A673 (cell line): ENCODE measurements at regions not wholly inside any gene's neighbourhood (a gene's known extent, or its start where the extent isn't known, plus 50 kb on each side); places are given as distances from the start of the nearest gene placed in this dataset.

Experiments
- BruUV-seq: library from RNA; stranded (reverse); fragments of 400-500 nt; replicated peaks from 2 replicates; lab custom pipeline; 2021; lab: Mats Ljungman, UMichigan
- CTCF ChIA-PET: fragments of 300-600 bp; sonication (Branson Sonifier 250); formaldehyde crosslinking; loops from one replicate; lab custom pipeline; 2022; ENCODE audit warnings: antibody characterized with exemption; lab: Charles Lee
- POLR2A ChIA-PET: fragments of 300-600 bp; sonication (Branson Sonifier 250); formaldehyde crosslinking; loops from one replicate; lab custom pipeline; 2022; ENCODE audit warnings: antibody characterized with exemption; ENCODE audit not compliant: low non-redundant PET; lab: Charles Lee
- DNase-seq: peaks from one replicate; pipeline ENCODE4 v3.0.0-alpha.2; 2015; ENCODE audit warnings: low spot score
- H3K27ac ChIP-seq: fragments of 200-600 bp; sonication (generic); 2 replicates; pipeline ENCODE4 v1.5.1; 2016; ENCODE audit warnings: mixed run types, low read depth, mild to moderate bottlenecking, mixed read lengths, antibody characterized with exemption, low read length; ENCODE audit not compliant: poor library complexity, severe bottlenecking
- H3K27me3 ChIP-seq: fragments of 200-600 bp; sonication (generic); replicated peaks from 2 replicates; pipeline ENCODE4 v1.6.1; 2017; ENCODE audit warnings: mixed run types, low read depth, mild to moderate bottlenecking, mixed read lengths, antibody characterized with exemption, low read length; ENCODE audit not compliant: insufficient read depth, poor library complexity
- H3K36me3 ChIP-seq: fragments of 200-600 bp; sonication (generic); 2 replicates; pipeline ENCODE4 v1.6.1; 2016; ENCODE audit warnings: mixed run types, mild to moderate bottlenecking, mixed read lengths, antibody characterized with exemption, low read length; ENCODE audit not compliant: insufficient read depth, poor library complexity, severe bottlenecking
- H3K4me1 ChIP-seq: fragments of 200-600 bp; sonication (generic); 2 replicates; pipeline ENCODE4 v1.6.1; 2017; ENCODE audit warnings: mixed run types, mild to moderate bottlenecking, mixed read lengths, antibody characterized with exemption, low read length; ENCODE audit not compliant: insufficient read depth, poor library complexity, severe bottlenecking
- H3K4me3 ChIP-seq: fragments of 200-600 bp; sonication (generic); 2 replicates; pipeline ENCODE4 v1.5.1; 2016; ENCODE audit warnings: low read depth, mixed run types, mild to moderate bottlenecking, mixed read lengths, low read length; ENCODE audit not compliant: poor library complexity, severe bottlenecking
- H3K9me3 ChIP-seq: fragments of 200-600 bp; sonication (generic); 2 replicates; pipeline ENCODE4 v1.6.1; 2016; ENCODE audit warnings: mixed run types, low read depth, mild to moderate bottlenecking, mixed read lengths, antibody characterized with exemption, low read length; ENCODE audit not compliant: poor library complexity, severe bottlenecking
- EZH2 ChIP-seq: fragments of 200-600 bp; sonication (generic); IDR thresholded peaks from 2 replicates; pipeline ENCODE4 v1.6.1; 2017; ENCODE audit warnings: borderline replicate concordance, low read depth, mild to moderate bottlenecking, mixed read lengths, antibody characterized with exemption, low read length; ENCODE audit not compliant: poor library complexity, severe bottlenecking
- intact Hi-C: fragments of 100-400 bp; cut with micrococcal nuclease; formaldehyde crosslinking; loops from one replicate; pipeline ENCODE4 v1.10.0; 2022; ENCODE audit not compliant: unreplicated experiment
- TF ChIP-seq, protein P1 (sequence below): fragments of 300-800, 200-600 bp; sonication (generic); conservative IDR thresholded peaks from 2 replicates; pipeline ENCODE4 v1.5.1; 2017; ENCODE audit warnings: low read depth, mild to moderate bottlenecking, antibody characterized with exemption, low read length, moderate library complexity, mixed read lengths

DNA sequence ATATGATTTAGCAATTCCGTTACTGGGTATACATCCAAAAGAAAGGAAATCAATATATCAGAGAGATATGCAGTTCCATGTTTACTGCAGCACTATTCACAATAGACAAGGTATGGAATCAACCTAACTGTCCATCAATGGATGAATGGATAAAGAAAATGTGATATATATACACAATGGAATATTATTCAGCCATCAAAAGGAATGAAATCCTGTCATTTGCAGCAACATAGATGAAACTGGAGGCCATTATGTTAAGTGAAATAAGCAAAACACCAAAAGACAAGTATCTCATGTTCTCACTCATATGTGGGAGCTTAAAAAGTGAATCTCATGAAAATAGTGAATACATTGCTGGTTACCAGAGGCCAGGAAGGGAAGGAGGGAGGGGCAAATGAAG, 390.8 kb downstream of the ZFHX3 start:
- intact Hi-C loops, result no loop called here
- BruUV-seq, result no TSS peak
- Histone ChIP-seq H3K27me3 (no peaks in the 10 kb centered on the region), H3K27ac (no peak overlapping the region), H3K4me3 (no peak overlapping the region), H3K4me1 (no peaks in the 10 kb centered on the region), H3K36me3 (no peaks in the 10 kb centered on the region), H3K9me3 (peaks cover 16% of the 10 kb centered on the region)
- POLR2A ChIA-PET, result no interaction called here
- TF ChIP-seq, protein P1, sequence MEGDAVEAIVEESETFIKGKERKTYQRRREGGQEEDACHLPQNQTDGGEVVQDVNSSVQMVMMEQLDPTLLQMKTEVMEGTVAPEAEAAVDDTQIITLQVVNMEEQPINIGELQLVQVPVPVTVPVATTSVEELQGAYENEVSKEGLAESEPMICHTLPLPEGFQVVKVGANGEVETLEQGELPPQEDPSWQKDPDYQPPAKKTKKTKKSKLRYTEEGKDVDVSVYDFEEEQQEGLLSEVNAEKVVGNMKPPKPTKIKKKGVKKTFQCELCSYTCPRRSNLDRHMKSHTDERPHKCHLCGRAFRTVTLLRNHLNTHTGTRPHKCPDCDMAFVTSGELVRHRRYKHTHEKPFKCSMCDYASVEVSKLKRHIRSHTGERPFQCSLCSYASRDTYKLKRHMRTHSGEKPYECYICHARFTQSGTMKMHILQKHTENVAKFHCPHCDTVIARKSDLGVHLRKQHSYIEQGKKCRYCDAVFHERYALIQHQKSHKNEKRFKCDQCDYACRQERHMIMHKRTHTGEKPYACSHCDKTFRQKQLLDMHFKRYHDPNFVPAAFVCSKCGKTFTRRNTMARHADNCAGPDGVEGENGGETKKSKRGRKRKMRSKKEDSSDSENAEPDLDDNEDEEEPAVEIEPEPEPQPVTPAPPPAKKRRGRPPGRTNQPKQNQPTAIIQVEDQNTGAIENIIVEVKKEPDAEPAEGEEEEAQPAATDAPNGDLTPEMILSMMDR, result no peak
- no peak for TF ChIP-seq EZH2
- CTCF ChIA-PET, result no interaction called here
- no peak for DNase-seq

DNA sequence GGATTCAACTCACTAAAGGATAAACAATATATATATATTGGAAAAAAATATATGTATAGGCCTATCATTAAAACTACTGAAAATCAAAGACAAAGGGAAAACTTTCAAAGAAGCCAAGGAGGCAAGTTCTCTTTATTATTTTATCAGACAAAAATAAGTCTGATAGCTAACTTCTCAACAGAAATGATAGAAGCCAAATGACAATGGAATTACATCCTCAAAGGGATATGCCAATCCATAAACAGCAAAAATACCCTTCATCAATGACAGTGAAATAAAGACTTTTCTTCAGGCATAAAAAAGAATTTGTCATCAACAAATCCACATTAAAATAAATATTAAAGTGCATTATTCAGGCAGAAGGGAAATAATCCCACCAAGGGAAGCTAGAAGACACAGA, 393.4 kb downstream of the ZFHX3 start:
- Histone ChIP-seq H3K9me3 (peaks cover 18% of the 10 kb centered on the region), H3K27me3 (no peaks in the 10 kb centered on the region), H3K4me3 (no peak overlapping the region), H3K27ac (no peak overlapping the region), H3K4me1 (no peaks in the 10 kb centered on the region), H3K36me3 (no peaks in the 10 kb centered on the region)
- intact Hi-C loops, result no loop called here
- no peak for TF ChIP-seq EZH2
- TF ChIP-seq, protein P1, result no peak
- POLR2A ChIA-PET, result no interaction called here
- no peak for DNase-seq
- BruUV-seq, result no TSS peak
- CTCF ChIA-PET, result interaction anchor here (0.7 kb wide), 1 partner anchor 323 kb away, joined by 3 read pairs; no protein-coding TSS in a partner anchor

DNA sequence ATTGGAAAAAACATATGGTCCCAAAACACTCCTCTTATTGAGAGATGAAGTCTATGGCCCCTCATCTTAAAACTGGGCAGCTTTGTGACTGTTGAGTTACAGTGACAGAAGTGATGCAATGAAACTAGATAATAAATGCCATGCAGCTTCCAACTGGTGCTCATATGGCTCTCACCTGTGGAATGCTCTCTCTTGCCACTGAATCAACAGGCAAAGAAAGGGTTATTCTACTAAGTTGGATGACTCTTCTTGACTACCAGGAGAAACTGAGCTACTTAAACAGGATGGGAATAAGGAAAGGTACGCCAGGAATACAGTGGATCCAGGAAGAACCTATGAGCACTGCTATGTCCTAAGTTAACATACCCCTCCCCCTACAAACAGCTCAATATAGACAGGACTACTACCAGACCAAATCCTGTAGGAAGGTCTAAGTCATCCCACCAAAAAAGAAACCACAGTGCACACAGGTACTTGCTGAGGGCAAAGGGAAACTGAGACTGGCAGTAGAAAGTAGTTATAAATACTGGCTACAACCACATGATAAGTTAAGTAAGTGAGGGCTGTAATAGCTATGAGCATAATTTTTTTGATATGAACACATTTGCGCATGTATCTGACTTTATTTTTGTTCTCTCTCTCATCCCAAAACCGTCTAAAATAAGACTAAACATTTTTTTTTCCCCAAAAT, 398.5 kb downstream of the ZFHX3 start:
- H3K27me3 ChIP-seq, result no peaks in the 10 kb centered on the region
- H3K27ac ChIP-seq, result no peak overlapping the region
- no peak overlapping the region for H3K4me3 ChIP-seq
- TF ChIP-seq EZH2, result no peak
- TF ChIP-seq, protein P1, result no peak
- ChIA-PET CTCF (no interaction called here), POLR2A (no interaction called here)
- no TSS peak for BruUV-seq
- no peaks in the 10 kb centered on the region for H3K4me1 ChIP-seq
- no peak for DNase-seq
- H3K9me3 ChIP-seq, result peaks cover 18% of the 10 kb centered on the region
- intact Hi-C loops, result no loop called here
- no peaks in the 10 kb centered on the region for H3K36me3 ChIP-seq
